ENCODE measurements at regions not wholly inside any gene's neighbourhood (a gene's known extent, or its start where the extent isn't known, plus 50 kb on each side); places are given as distances from the start of the nearest gene placed in this dataset.

DNA sequence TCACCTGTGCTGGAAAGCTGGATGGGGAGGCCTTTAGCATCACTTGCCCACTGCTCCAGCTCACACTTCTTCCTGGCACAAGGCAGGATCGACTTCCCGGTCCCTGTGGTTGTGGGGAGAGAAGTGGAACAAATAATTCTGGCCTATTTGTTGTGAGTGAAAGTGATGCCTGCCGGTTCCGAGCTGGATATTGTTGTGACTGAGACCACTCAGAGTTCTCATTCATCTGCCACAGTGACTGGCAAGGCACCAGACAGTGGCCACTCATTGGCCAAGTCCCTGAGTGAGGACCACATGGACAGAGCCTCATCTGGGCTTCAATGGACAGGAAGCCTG, 191.9 kb downstream of the PTPRU start:
- TF ChIP-seq GATA2 (IDR thresholded peaks at IDR 0.05; ENCODE audit: low read depth, low read length), result no peak
- no peak for TF ChIP-seq GATA3 (IDR thresholded peaks at IDR 0.05; ENCODE audit: low read depth, low read length)

Measured in SH-SY5Y (cell line).